G401 (cell line): ENCODE measurements at regions not wholly inside any gene's neighbourhood (a gene's known extent, or its start where the extent isn't known, plus 50 kb on each side); places are given as distances from the start of the nearest gene placed in this dataset.

Source experiments
- DNase-seq: peaks from one replicate; pipeline ENCODE4 v3.0.0-alpha.2; 2015; ENCODE audit warnings: low spot score
- in situ Hi-C: cut with HindIII; loops from 2 replicates; pipeline ENCODE4 v1.10.0; 2016; ENCODE audit warnings: low sequenced_read_pairs, mixed read lengths

GRCh38 chr6:1104988-1105670, 206.8 kb upstream of the FOXQ1 start:
- in situ Hi-C loops: no loop called here
- DNase-seq: no peak

- no peak for DNase-seq
- in situ Hi-C loops: no loop called here
Measured at GRCh38 chr6:1103945-1104623, 207.8 kb upstream of the FOXQ1 start.

- DNase-seq: no peak
- in situ Hi-C loops: no loop called here
Measured at GRCh38 chr6:1103021-1103420, 208.9 kb upstream of the FOXQ1 start.

GRCh38 chr6:1100269-1100668, 211.6 kb upstream of the FOXQ1 start:
- in situ Hi-C loops: no loop called here
- no peak for DNase-seq

GRCh38 chr6:1099264-1099663, 212.6 kb upstream of the FOXQ1 start:
- in situ Hi-C loops: no loop called here
- DNase-seq: no peak

GRCh38 chr6:1096967-1097765, 214.7 kb upstream of the FOXQ1 start:
- DNase-seq: no peak
- in situ Hi-C loops: no loop called here

- in situ Hi-C loops: no loop called here
- no peak for DNase-seq
Measured at GRCh38 chr6:1094306-1094705, 217.6 kb upstream of the FOXQ1 start.

- in situ Hi-C loops: no loop called here
- DNase-seq: no peak
Measured at GRCh38 chr6:1091900-1092299, 220.0 kb upstream of the FOXQ1 start.

GRCh38 chr6:1089859-1090258, 222.0 kb upstream of the FOXQ1 start:
- in situ Hi-C loops: no loop called here

GRCh38 chr6:1088492-1089001, 223.4 kb upstream of the FOXQ1 start:
- in situ Hi-C loops: no loop called here
- DNase-seq: no peak

More at GRCh38 chr6:1089859-1090258, 222.0 kb upstream of the FOXQ1 start:
- no peak for DNase-seq

- in situ Hi-C loops: no loop called here
- no peak for DNase-seq
Measured at GRCh38 chr6:1087154-1087843, 224.6 kb upstream of the FOXQ1 start.

GRCh38 chr6:1086446-1087153, 225.3 kb upstream of the FOXQ1 start:
- no peak for DNase-seq
- in situ Hi-C loops: no loop called here

- DNase-seq: no peak
- in situ Hi-C loops: no loop called here
Measured at GRCh38 chr6:1082285-1082935, 229.5 kb upstream of the FOXQ1 start.

GRCh38 chr6:1081551-1082284, 230.2 kb upstream of the FOXQ1 start:
- DNase-seq: peak; percentile 65
- in situ Hi-C loops: no loop called here

GRCh38 chr6:1080453-1081337, 231.2 kb upstream of the FOXQ1 start:
- in situ Hi-C loops: no loop called here
- DNase-seq: no peak

- in situ Hi-C loops: no loop called here
Measured at GRCh38 chr6:1079525-1079924, 232.4 kb upstream of the FOXQ1 start.

More at GRCh38 chr6:1079525-1079924, 232.4 kb upstream of the FOXQ1 start:
- DNase-seq: no peak
